ENCODE measurements at regions not wholly inside any gene's neighbourhood (a gene's known extent, or its start where the extent isn't known, plus 50 kb on each side); places are given as distances from the start of the nearest gene placed in this dataset.

DNA sequence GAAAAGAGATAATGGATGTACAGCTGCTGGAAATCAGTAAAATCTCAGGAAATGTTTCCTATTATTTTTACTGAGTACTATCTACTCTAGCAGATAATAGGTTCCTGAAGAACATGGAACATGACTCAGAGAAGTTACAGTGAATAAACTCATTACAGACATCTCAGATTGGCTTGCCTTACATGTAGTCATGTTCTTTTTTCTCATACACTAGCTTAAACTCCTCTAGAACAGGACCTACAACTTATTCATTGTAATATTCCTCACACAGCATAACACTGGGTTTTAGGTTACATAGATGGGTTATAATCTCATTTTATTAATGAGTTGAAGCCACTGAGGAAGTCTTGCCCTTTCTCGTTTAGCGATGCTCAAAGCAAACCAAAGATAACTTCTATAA lies 86.9 kb upstream of the BMP2K start:
- Histone ChIP-seq H3K36me3 (replicated peaks in 1 of 2; ENCODE audit: control insufficient read depth in 1 of 2, insufficient read depth in 2 of 2, low read length in 2 of 2) (no peaks in the 10 kb centered on the region), H3K9ac (ENCODE audit: insufficient read depth, low read depth, low read length) (no peak overlapping the region), H3K27me3 (ENCODE audit: control insufficient read depth in 1 of 2, insufficient read depth in 2 of 2, low read length in 2 of 2) (no peaks in the 10 kb centered on the region), H3K4me3 (replicated peaks in 1 of 3; ENCODE audit: insufficient read depth in 1 of 3, low read depth in 2 of 3, low read length in 3 of 3) (no peak overlapping the region), H3K4me2 (ENCODE audit: low read depth, low read length) (no peak overlapping the region), H3K4me1 (ENCODE audit: insufficient read depth, low read length) (no peaks in the 10 kb centered on the region), H3K27ac (ENCODE audit: extremely low read length, insufficient read depth, low read length) (no peak overlapping the region), H3K9me3 (ENCODE audit: low read length) (no peaks in the 10 kb centered on the region), H3K79me2 (ENCODE audit: insufficient read depth, low read length) (no peaks in the 10 kb centered on the region), H4K20me1 (ENCODE audit: insufficient read depth, low read length) (no peaks in the 10 kb centered on the region), H2AFZ (ENCODE audit: low read length) (no peak overlapping the region)
- intact Hi-C loops (cut with micrococcal nuclease; ENCODE audit: unreplicated experiment) (no loop called here), in situ Hi-C loops (cut with HindIII; ENCODE audit: extremely low pct_ligation_motif_present, low pct_unique_long_range_greater_than_20kb) (no loop called here)
- 74% methylated on average over 2 of the region's 2 CpGs for WGBS (ENCODE audit: low lambda C conversion rate)
- no peak for FAIRE-seq
- DNase-seq (ENCODE audit: low spot score) = no peak
- ChIA-PET CTCF (ENCODE audit: low intra/inter-chr PET ratio, low total read pairs) (no interaction called here), POLR2A (no interaction called here)
- BruUV-seq (replicated peaks) = no TSS peak
- no peak for ATAC-seq
- TF ChIP-seq, protein P1, sequence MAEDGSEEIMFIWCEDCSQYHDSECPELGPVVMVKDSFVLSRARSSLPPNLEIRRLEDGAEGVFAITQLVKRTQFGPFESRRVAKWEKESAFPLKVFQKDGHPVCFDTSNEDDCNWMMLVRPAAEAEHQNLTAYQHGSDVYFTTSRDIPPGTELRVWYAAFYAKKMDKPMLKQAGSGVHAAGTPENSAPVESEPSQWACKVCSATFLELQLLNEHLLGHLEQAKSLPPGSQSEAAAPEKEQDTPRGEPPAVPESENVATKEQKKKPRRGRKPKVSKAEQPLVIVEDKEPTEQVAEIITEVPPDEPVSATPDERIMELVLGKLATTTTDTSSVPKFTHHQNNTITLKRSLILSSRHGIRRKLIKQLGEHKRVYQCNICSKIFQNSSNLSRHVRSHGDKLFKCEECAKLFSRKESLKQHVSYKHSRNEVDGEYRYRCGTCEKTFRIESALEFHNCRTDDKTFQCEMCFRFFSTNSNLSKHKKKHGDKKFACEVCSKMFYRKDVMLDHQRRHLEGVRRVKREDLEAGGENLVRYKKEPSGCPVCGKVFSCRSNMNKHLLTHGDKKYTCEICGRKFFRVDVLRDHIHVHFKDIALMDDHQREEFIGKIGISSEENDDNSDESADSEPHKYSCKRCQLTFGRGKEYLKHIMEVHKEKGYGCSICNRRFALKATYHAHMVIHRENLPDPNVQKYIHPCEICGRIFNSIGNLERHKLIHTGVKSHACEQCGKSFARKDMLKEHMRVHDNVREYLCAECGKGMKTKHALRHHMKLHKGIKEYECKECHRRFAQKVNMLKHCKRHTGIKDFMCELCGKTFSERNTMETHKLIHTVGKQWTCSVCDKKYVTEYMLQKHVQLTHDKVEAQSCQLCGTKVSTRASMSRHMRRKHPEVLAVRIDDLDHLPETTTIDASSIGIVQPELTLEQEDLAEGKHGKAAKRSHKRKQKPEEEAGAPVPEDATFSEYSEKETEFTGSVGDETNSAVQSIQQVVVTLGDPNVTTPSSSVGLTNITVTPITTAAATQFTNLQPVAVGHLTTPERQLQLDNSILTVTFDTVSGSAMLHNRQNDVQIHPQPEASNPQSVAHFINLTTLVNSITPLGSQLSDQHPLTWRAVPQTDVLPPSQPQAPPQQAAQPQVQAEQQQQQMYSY (CRISPR knock-in tag; IDR thresholded peaks at IDR 0.05) = no peak
- TF ChIP-seq, protein P2, sequence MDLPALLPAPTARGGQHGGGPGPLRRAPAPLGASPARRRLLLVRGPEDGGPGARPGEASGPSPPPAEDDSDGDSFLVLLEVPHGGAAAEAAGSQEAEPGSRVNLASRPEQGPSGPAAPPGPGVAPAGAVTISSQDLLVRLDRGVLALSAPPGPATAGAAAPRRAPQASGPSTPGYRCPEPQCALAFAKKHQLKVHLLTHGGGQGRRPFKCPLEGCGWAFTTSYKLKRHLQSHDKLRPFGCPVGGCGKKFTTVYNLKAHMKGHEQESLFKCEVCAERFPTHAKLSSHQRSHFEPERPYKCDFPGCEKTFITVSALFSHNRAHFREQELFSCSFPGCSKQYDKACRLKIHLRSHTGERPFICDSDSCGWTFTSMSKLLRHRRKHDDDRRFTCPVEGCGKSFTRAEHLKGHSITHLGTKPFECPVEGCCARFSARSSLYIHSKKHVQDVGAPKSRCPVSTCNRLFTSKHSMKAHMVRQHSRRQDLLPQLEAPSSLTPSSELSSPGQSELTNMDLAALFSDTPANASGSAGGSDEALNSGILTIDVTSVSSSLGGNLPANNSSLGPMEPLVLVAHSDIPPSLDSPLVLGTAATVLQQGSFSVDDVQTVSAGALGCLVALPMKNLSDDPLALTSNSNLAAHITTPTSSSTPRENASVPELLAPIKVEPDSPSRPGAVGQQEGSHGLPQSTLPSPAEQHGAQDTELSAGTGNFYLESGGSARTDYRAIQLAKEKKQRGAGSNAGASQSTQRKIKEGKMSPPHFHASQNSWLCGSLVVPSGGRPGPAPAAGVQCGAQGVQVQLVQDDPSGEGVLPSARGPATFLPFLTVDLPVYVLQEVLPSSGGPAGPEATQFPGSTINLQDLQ (CRISPR knock-in tag; IDR thresholded peaks at IDR 0.05) = no peak
- TF ChIP-seq ZNF10 (CRISPR knock-in tag; IDR thresholded peaks at IDR 0.05; ENCODE audit: borderline replicate concordance, low read depth) (no peak), ZNF639 (CRISPR knock-in tag; conservative IDR thresholded peaks at IDR 0.05) (no peak), ZNF660 (CRISPR knock-in tag; IDR thresholded peaks at IDR 0.05; ENCODE audit: borderline replicate concordance, low read depth) (no peak), ZNF652 (CRISPR knock-in tag; IDR thresholded peaks at IDR 0.05; ENCODE audit: borderline replicate concordance, low read depth) (no peak), ZNF550 (CRISPR knock-in tag; IDR thresholded peaks at IDR 0.05; ENCODE audit: borderline replicate concordance) (no peak), RBFOX2 (IDR thresholded peaks at IDR 0.05; ENCODE audit: low read depth, low read length) (no peak), EHMT2 (IDR thresholded peaks at IDR 0.05; ENCODE audit: borderline replicate concordance, low read depth, low read length) (no peak), NCOA5 (CRISPR knock-in tag; IDR thresholded peaks at IDR 0.05) (no peak), KDM5B (CRISPR knock-in tag; IDR thresholded peaks at IDR 0.05; ENCODE audit: borderline replicate concordance) (no peak), ZKSCAN1 (IDR thresholded peaks at IDR 0.05; ENCODE audit: low read length) (no peak)
- TF ChIP-seq, protein P3, sequence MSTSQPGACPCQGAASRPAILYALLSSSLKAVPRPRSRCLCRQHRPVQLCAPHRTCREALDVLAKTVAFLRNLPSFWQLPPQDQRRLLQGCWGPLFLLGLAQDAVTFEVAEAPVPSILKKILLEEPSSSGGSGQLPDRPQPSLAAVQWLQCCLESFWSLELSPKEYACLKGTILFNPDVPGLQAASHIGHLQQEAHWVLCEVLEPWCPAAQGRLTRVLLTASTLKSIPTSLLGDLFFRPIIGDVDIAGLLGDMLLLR (CRISPR knock-in tag; IDR thresholded peaks at IDR 0.05) = no peak
- TF ChIP-seq, protein P4, sequence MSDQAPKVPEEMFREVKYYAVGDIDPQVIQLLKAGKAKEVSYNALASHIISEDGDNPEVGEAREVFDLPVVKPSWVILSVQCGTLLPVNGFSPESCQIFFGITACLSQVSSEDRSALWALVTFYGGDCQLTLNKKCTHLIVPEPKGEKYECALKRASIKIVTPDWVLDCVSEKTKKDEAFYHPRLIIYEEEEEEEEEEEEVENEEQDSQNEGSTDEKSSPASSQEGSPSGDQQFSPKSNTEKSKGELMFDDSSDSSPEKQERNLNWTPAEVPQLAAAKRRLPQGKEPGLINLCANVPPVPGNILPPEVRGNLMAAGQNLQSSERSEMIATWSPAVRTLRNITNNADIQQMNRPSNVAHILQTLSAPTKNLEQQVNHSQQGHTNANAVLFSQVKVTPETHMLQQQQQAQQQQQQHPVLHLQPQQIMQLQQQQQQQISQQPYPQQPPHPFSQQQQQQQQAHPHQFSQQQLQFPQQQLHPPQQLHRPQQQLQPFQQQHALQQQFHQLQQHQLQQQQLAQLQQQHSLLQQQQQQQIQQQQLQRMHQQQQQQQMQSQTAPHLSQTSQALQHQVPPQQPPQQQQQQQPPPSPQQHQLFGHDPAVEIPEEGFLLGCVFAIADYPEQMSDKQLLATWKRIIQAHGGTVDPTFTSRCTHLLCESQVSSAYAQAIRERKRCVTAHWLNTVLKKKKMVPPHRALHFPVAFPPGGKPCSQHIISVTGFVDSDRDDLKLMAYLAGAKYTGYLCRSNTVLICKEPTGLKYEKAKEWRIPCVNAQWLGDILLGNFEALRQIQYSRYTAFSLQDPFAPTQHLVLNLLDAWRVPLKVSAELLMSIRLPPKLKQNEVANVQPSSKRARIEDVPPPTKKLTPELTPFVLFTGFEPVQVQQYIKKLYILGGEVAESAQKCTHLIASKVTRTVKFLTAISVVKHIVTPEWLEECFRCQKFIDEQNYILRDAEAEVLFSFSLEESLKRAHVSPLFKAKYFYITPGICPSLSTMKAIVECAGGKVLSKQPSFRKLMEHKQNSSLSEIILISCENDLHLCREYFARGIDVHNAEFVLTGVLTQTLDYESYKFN (CRISPR knock-in tag; conservative IDR thresholded peaks at IDR 0.05) = no peak

Measured in HepG2 (cell line).